ENCODE measurements at regions not wholly inside any gene's neighbourhood (a gene's known extent, or its start where the extent isn't known, plus 50 kb on each side); places are given as distances from the start of the nearest gene placed in this dataset.

DNA sequence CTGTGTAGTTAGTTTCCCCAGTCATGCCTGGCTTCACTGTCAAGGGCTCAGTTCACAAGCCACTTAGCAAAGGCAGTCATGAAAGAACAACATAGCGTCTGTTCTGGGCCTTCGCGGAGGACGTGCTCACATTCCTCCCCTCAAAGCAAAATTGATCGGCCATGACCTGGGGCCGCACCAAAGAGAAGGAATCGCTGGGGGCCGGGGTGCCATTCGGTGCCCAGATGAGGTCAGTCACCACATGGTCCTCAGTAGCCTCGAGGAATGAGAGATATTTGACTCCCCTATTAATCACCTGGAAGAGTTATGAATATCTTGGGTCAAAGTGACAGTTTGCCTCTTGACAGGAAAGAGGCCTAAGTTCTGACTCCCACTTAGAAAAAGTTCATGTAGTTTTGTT lies 251.1 kb upstream of the JUN start:
- no peak for DNase-seq

DNA sequence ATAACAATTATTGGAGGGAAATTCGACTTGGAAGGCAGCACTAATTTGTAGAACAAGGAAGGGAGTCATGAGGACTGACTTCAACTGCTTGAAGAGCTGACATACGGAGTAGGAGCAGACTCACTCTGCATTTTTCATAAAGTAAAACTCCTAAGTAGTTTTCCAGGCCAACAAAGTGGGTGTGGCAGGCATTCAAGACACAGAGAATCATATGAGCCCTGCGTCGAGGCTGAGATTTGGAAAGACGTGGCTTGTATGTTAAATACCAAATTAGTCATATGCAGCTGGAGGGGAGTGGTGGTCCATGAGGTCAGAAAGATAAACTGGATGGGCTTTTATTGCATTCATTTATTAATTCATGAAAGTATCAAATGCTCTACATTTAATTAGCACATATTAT lies 255.7 kb upstream of the JUN start:
- DNase-seq = no peak

DNA sequence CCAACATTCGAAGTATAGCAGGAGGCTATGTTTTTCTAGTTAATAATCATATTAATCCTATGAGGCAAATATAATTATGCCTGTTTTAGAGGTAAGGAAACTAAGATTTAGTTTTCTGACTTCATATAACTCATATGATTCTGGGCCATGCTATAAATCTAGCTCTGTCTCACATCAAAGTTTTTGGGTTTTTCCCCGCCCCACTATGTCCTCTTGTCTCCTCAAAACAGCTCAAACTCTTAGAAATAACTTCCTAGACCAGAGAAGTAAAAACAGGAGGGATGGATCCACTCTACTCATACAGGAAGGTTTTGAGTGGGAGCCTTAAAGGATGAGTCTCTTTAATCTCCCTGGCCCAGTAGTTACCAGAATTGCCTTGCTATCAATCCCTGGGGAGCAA lies 256.4 kb upstream of the FGGY start:
- DNase-seq = no peak

DNA sequence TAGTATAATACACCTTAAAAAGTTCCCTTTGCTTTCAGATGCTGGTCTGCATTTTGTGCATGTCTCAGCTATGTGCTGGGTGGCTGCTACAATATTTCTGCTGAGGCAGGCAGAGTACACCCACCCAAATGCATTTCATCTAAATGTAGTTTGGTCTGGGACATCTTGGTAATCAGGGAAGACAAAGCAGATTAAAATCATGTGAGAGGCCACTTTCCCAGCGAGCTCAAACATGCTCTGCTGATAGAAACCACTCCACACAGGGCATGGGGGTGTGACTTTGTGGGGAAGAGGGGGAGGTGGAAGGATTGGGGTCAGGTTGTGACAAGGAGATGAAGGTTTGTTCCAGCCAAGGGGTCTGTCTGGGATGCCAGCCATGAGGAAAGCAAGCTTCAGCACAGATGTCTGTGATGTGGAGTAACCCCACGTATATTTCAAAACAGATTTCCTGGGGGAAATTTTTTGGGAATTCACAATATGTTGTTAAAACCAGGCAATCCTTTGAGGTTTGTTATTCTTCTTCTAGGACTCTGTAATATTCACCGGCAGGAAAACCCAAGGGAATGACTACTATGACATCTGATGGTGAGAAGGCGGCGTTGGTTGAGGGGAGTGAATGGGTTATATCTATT lies 255.1 kb upstream of the FGGY start:
- no peak for DNase-seq

DNA sequence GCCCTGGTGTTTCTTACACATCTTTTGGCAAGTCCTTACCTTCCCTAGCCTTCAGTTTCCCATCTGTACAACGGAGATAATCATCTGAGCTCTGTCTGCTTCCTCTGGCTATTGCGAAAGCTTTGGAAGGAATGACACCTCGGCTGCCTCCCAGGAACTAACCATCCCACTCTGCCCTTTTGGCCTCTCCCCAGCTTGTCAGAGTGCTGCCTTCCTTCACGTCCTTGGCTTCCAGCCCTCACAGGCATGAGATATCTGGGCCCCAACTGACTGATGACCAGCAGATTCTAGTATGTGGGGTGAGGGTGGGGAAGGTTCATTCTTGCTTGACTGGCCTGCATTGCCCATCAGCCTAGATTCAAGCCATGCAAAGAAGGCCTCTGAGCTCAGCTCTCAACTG lies 253.1 kb upstream of the FGGY start:
- DNase-seq = no peak

DNA sequence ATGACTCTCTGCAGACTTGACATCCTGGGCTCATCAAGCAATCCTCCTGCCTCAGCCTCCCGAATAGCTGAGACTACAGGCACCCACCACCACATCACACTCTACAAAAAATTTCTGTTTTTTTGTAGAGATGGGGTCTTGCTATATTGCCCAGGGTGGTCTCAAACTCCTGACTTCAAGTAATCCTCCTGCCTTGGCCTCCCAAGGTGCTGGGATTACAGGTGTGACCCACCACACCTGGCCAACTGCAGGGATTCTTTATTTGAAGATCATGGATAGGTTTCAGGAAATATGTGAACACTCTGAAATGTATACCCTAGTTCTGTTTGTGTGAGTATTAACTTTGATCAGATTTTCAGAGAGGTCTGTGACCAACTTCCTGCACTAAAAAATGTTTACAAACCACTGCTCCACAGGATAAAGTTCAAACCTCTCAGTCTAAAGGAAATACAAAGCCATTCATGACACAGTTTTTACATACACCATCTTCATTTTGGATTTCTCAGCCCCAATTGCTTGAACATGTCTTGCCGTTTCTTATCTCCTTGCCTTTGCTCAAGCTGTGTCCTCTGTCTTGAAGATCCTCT lies 252.3 kb upstream of the FGGY start:
- DNase-seq = no peak

DNA sequence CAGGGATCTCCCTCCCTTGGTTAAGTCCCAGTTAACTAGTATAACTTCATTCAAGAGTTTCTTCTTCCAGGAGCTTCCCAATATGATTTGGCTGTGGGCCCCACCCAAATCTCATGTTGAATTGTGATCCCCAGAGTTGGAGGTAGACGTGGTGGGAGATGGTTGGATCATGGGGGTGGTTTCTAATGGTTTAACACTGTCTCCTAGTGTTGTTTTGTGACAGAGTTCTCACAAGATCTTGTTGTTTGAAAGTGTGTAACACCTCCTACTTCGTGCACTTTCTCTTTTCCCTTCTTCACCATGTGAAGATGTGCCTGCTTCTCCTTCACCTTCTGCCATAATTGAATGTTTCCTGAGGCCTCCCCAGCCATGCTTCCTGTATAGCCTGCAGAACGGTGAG lies 251.8 kb upstream of the FGGY start:
- no peak for DNase-seq

DNA sequence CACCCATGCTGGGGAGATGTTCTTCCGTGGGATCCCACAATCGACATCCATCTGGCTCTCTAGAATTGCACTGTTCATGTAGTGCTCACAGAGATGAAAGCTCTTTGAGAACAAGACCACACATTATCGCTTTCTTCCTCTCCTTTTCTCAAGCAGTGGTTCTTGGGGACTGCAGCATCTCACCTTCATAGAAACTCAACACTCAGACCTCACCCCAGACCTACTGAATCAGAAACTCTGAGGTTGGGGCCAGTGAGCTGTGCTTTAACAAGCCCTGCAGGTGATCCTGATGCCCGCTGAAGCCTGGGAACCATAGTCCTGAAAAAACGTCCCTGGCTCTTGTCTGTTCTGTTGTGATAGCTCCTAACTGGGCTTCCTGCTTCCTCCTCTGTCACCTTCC lies 251.3 kb upstream of the FGGY start:
- DNase-seq = no peak

DNA sequence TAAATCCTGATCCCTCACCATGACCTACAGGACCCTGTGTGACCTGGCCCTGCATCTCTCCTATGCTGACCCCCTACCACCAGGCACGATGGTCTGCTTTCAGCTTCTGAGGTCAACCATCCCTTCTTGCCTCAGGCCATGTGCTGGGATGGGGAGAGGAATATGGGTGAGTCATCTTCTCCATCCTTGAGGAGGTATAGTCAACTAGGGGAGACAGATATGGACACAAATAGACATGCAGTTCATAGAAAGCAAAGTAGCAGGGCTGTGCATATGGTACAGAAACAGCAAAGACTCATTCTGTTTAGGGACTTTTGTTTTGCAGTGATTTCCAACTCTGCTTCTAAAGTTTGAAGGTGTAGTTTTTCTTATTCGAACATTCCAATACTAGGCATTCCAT lies 250.8 kb upstream of the FGGY start:
- no peak for DNase-seq

DNA sequence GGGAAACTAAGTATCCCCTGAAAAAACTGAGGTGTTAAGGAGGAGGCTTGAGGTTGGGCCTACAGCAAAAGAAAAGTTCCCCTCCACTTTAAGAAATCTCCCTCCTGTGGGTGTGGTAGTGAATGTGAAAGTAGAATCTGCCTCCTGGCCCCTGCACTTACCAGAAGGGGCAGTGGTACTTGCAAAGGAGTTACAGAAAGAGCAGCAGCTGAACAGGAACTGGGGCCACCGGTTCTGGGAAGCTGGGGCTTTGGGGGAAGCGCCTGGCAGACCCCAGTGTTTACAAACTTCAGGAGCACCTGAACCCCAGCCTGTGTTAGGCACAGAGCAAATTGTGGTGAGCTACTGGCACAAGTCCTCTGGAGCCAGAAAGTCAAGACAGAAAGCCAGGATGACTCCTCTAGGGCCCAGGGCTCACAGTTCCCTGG lies 250.2 kb upstream of the FGGY start:
- no peak for DNase-seq

DNA sequence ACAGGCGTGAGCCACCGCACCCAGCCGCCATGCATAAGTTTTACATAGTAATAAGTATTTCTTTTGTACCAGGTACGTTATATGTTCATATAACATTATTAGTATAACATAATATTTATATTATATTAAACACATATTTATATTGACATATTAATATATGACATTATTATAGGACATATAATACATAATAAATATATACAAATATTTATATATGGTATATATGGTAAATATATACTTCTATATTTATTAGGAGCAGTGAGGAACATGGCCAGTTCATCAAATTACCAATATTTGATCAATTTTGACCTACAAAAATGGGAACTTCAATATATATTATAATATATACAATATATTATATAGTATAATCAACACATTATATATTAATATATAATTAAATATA lies 245.9 kb upstream of the FGGY start:
- DNase-seq = no peak

DNA sequence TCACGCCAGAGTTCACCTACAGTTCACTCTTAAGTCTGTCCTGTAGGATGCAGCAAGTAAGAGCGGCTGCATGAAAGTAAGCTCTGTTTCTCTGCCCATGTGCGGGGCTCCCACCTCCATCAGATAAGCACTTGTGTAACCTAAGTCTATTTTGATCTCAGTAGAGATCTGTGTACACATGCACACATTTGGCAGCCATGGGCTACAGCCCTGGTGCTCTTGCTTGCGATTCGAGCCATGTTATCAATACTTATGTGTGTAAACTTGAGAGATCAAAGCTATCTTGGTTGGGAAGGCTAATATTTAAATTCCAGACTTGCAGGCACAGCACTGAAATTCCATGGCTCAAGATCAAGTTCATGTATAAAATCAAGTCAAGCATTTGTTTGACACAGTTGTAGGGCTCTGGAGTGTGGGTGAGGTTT lies 244.7 kb upstream of the FGGY start:
- no peak for DNase-seq

DNA sequence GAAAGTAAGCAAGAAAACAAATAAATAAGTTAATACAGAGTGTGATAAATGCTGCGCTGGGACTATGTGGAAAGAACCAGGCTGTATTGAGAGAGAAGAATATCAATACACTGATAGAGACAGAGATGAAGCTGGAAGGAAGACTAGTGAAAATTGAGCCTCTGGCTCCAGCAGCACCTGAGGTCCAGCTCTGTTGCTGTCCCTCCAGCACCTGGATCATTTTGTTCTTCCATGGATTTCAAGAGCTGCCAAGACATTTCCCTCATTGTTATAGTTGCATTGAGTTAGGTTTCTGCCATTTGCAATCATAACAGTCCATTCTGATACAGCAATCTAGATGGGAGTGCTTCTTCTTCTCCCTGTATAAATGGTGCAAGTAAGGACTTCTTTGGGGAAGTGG lies 242.7 kb upstream of the FGGY start:
- DNase-seq = no peak

DNA sequence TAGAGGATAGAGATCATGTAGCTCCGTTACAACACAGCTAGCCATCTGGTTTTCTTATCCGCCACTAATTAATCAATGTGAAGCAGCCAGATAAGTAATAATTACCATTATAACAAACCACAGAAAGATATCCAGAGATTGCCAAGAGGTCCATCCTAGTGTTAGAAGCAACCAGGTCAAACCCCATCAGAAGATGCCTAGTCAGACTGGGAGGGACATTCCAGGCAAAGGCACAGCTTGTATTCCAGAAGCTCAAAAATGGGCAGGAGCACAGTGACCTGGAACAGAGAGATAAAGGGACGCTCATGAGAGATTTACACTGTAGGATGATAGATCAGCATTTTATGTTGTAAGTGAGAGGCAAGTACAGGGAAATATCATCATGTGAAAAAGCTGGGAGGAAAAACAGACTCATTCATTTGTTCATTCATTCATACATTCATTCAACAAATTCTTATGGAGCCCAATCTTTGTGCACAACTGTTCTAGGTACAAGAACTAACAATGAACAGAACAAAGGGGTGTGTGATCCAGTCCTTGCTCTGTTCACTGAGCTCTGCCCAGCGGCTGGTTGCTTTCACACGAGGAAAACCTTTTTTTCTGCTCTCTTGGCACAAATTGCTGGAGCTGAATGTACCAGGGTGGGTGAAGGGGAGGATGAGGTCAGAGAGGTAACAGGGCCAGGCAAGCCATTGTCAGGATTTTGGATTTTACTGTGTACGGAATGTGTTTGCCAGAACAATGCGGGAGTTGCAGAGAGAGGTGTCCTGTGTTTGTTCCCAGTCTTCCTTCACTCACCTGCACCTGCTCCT lies 240.8 kb upstream of the FGGY start:
- no peak for DNase-seq

DNA sequence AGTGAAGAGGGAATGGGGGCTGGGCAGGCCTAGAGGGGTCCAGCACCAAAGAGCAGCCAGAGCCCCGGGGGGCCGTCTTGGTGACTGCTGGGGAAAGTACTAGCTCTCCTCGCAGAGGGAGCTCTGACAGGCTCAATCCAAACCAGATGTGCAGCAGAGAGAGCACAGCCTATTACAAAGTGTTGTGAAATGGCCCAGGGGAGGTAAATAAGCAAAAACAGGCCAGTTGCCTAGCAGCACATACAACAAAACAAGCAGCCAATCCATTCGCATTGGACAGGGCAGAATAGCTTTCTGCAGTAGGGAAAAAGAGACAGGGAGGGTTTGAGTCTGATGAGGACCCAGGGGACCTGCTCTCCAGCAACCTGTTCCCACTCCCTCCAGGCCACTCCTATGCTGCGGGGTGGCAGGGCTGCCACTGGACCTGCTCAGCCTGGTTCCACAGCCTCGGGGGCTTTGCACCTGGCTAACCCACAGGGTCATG lies 239.6 kb upstream of the FGGY start:
- no peak for DNase-seq

DNA sequence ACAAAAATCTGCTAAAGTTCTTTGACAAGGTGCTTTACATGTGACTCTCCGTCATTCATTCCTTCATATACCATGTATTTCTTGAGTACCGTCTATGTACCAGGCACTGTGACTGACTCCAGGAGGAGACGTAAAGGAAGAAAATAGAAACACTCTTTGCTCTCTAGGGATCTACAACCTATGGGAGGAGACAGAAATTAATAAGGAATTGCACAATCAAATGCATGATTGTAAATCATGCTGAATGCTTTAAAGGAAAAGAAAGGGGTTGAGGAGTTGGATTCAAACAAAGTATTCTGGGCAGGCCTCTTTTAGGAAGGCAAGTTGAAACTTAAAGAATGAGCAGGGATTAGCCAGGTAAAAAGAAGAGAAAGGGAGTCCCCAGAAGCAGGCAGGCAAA lies 239.1 kb upstream of the FGGY start:
- no peak for DNase-seq

DNA sequence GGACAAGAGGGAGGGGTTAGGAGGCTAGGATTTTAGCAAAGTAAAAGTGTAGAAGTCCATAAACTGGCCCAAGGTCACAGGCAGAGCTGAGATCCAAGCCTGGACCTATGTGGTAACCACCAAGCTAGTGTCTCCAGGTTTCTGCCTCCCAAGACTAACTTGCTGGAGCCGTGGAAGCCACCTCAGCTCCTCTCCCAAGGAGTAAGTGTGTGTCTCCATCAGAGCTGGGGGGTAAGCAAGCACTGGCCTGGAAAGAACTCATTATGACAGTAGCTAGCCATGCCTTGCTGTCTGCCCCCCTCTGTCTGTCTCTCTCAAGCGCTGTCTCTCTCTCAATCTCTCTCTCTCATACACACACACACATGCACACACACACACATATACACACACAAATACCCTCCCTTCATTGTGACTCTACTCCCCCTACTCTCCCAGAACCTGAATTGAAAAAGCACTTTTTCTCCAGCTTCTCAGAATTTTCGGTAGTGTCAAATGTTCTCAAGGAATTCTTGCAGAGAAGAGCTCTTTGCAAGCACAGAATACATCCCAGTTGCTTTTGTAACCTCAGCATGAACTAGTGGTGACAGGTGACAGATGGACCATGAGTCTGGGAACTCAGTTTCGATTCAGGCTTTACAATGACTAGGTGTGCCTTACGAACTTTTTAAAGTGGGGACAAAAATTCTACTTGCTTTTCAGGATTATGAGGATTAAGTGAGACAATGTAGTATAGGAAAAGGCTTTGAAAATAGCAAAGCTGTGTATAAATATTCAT lies 238.0 kb upstream of the FGGY start:
- no peak for DNase-seq

DNA sequence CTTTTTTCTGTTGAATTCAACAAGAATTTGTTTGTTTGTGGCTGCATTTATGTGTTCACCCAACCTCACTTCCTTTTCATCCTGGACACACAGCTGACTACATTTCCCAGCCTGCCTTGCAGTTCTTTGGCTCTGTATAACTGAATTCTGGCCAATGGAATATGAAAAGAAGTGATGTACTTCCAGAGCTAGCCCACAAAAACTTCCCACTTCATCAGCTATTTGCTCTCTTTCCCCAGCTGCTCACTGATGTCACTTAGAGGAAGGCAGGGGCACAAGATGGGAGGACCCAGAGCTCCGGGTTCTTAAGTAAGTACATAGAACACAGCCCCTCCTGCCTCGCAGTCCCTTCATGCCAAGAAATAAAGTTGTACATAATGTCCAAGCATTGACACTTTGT lies 235.0 kb upstream of the FGGY start:
- DNase-seq = no peak

DNA sequence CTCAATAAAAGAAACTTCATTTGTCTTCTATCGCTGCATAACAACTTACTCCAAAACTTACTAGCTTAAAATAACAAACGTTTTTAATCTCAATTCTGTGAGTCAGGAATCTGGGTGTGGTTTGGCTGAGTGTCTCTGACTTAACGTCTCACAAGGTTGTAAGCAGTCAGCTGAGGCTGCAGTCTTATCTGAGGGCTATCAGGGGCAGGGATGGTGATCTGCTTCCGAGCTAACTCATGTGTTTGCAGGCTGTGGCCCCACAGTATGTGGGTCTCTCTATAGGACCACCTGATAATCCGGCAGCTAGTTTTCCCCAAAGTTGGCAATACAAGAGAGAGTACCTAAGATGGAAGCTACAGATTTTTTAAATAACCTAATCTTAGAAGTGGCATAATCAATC lies 234.2 kb upstream of the FGGY start:
- DNase-seq = no peak

DNA sequence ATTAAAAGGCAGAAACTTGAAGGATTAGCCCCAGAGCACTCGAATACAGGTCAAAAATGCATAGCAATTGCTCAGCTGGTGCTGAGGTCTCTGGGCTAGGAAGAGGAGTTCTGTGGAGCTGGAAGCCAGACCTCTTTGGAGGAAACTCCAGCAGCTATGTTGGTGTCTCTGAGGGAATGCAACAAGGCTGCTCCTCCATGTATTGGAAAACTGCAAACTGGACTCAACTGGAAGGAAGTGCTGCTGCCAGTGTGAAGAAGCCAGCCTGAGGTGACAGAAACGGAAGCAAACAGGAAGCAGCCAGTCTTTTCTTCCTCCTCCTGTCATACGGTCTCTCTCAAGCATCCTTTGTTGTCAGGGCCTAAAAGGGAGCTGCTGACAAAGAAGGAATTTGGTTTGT lies 233.4 kb upstream of the FGGY start:
- DNase-seq = peak; percentile 36

DNA sequence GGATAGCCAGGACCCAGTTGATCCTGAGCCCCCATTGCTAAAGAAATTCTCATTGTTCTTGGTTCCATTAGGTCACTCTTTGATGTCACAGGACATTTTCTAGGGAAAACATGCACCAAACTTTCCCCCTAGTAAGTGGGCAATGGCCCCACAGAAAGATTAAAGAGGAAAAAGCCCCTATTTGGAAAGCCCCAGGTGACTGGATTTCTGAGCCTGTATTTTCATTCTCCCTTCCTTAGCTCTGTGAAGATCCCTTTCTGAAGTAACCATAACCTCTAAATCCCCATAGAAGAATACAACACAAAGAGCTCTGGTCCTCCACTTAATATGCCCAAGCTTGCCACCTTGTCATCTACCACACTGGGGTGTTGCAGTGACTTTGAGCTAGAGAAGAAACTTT lies 232.3 kb upstream of the FGGY start:
- DNase-seq = no peak

DNA sequence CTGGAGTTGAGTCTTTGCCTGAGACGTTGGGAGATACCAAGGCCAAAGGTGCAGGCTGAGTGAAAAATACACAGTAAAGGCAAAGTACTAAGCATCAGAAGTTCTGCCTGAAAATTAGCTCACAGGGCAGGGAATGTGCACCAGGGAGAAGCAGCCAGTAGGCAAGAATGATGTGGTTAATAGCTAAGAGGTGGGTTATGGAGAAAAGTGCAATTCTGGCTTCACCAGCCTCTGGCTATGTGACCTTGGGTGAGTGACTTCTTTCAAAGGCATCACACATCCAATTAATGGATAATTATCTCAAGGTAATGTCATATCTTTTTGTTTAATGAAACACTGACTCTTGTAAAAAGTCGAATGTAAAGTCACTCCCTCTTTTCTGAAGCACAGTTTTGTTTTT lies 230.7 kb upstream of the FGGY start:
- DNase-seq = no peak

DNA sequence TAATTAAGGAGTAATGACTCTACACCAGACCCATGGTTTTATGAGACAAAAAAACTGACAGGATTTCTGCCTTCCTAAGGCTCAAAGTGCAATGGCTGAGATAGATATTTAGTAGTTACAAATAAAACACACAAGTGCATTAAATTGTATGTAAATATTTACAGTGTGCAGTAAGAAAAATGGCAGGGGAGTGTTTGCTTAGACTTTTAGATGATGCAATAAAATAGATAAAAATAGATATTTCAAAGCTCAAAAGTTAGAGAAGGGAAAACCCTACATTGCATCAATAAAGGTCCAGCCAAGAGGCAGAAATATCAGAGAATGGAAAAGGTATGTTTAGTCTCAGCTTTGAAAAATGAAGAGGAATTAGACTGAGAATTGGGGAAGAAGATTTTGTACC lies 226.3 kb upstream of the FGGY start:
- DNase-seq = no peak

DNA sequence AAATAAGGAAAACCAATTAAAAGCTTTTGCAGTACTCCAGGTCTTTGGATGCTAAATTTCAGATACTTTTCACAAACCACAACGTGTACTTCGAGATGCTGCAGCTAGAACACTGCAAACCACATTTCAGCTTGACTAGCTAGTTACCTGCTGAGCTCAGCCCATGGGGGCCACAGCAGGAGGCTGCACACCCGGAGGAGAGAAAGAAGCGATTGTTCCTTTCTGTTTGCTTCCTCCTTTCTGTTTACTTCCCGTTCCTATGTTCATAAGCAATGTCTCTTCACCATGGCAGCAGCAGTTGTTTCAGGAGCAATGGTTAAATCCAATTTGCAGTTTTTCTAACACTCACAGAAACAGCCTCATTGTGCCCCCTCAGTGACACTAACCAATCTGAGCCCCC lies 225.6 kb upstream of the FGGY start:
- no peak for DNase-seq

Data from KG1 (cell line).